H9 (cell line): ENCODE measurements at regions not wholly inside any gene's neighbourhood (a gene's known extent, or its start where the extent isn't known, plus 50 kb on each side); places are given as distances from the start of the nearest gene placed in this dataset.

Experiments
- DNase-seq: peaks from one replicate; pipeline ENCODE4 v3.0.0-alpha.2; 2017
- H2AFZ ChIP-seq: one replicate; pipeline ENCODE4 v1.6.1; 2013; ENCODE audit warnings: mild to moderate bottlenecking, low read length, control low read depth, moderate library complexity
- H2AK5ac ChIP-seq: 2 replicates; pipeline ENCODE4 v1.6.1; 2013; ENCODE audit warnings: low read length, control low read depth, mixed read lengths; ENCODE audit not compliant: insufficient read length
- H2BK120ac ChIP-seq: one replicate; pipeline ENCODE4 v1.6.1; 2013; ENCODE audit warnings: low read depth, mild to moderate bottlenecking, low read length, control low read depth, inconsistent platforms; ENCODE audit not compliant: poor library complexity, severe bottlenecking
- H2BK12ac ChIP-seq: 2 replicates; pipeline ENCODE4 v1.6.1; 2013; ENCODE audit warnings: low read length, control low read depth, mixed read lengths, low read depth; ENCODE audit not compliant: insufficient read length
- H2BK15ac ChIP-seq: 2 replicates; pipeline ENCODE4 v1.6.1; 2013; ENCODE audit warnings: low read depth, low read length, control low read depth
- H2BK20ac ChIP-seq: one replicate; pipeline ENCODE4 v1.6.1; 2013; ENCODE audit warnings: low read depth, mild to moderate bottlenecking, low read length, control low read depth, inconsistent platforms; ENCODE audit not compliant: poor library complexity, severe bottlenecking
- H2BK5ac ChIP-seq: 2 replicates; pipeline ENCODE4 v1.6.1; 2013; ENCODE audit warnings: low read length, control low read depth, mixed read lengths; ENCODE audit not compliant: insufficient read length
- H3K14ac ChIP-seq: 2 replicates; pipeline ENCODE4 v1.6.1; 2013; ENCODE audit warnings: low read length, control low read depth; ENCODE audit not compliant: insufficient read depth
- H3K18ac ChIP-seq: 2 replicates; pipeline ENCODE4 v1.6.1; 2013; ENCODE audit warnings: low read depth, mild to moderate bottlenecking, mixed read lengths, low read length, control low read depth; ENCODE audit not compliant: insufficient read length
- H3K23ac ChIP-seq: 2 replicates; pipeline ENCODE4 v1.6.1; 2013; ENCODE audit warnings: low read length, control low read depth, mixed read lengths, low read depth; ENCODE audit not compliant: insufficient read length
- H3K23me2 ChIP-seq: 2 replicates; pipeline ENCODE4 v1.6.1; 2013; ENCODE audit warnings: low read depth, mild to moderate bottlenecking, mixed read lengths, low read length, control low read depth; ENCODE audit not compliant: insufficient read length, poor library complexity, severe bottlenecking
- H3K27ac ChIP-seq: 2 replicates; pipeline ENCODE4 v1.5.1; 2013; ENCODE audit warnings: low read length, control low read depth, mixed read lengths, low read depth; ENCODE audit not compliant: insufficient read length
- H3K27me3 ChIP-seq: 2 replicates; pipeline ENCODE4 v1.6.1; 2013; ENCODE audit warnings: low read length, control low read depth, inconsistent platforms; ENCODE audit not compliant: insufficient read depth
- H3K4ac ChIP-seq: 2 replicates; pipeline ENCODE4 v1.6.1; 2013; ENCODE audit warnings: low read depth, mild to moderate bottlenecking, control low read depth, inconsistent platforms, low read length, moderate library complexity
- H3K4me1 ChIP-seq: 2 replicates; pipeline ENCODE4 v1.6.1; 2013; ENCODE audit warnings: low read length, control low read depth, inconsistent platforms; ENCODE audit not compliant: insufficient read depth
- H3K4me2 ChIP-seq: 2 replicates; pipeline ENCODE4 v1.6.1; 2013; ENCODE audit warnings: low read length, control low read depth, mixed read lengths; ENCODE audit not compliant: insufficient read length, insufficient read depth
- H3K56ac ChIP-seq: 2 replicates; pipeline ENCODE4 v1.6.1; 2013; ENCODE audit warnings: low read depth, mild to moderate bottlenecking, mixed read lengths, low read length, control low read depth; ENCODE audit not compliant: insufficient read length
- H3K79me1 ChIP-seq: 2 replicates; pipeline ENCODE4 v1.6.1; 2013; ENCODE audit warnings: low read depth, mild to moderate bottlenecking, moderate library complexity, low read length, control low read depth, inconsistent platforms; ENCODE audit not compliant: insufficient read depth, poor library complexity, severe bottlenecking
- H3K79me2 ChIP-seq: 2 replicates; pipeline ENCODE4 v1.6.1; 2013; ENCODE audit warnings: low read length, control low read depth, inconsistent platforms; ENCODE audit not compliant: insufficient read depth
- H3K9ac ChIP-seq: 2 replicates; pipeline ENCODE4 v1.6.1; 2013; ENCODE audit warnings: low read length, control low read depth, mixed read lengths; ENCODE audit not compliant: insufficient read length; ENCODE audit errors: extremely low read depth
- H3K9me3 ChIP-seq: one replicate; pipeline ENCODE4 v1.6.1; 2013; ENCODE audit warnings: low read depth, low read length, inconsistent platforms; ENCODE audit not compliant: control insufficient read depth
- H3T11ph ChIP-seq: one replicate; pipeline ENCODE4 v1.6.1; 2013; ENCODE audit warnings: mild to moderate bottlenecking, low read length, control low read depth, inconsistent platforms
- H4K20me1 ChIP-seq: one replicate; pipeline ENCODE4 v1.6.1; 2013; ENCODE audit not compliant: control insufficient read depth, insufficient read length, insufficient read depth
- H4K5ac ChIP-seq: 2 replicates; pipeline ENCODE4 v1.6.1; 2013; ENCODE audit warnings: low read depth, mild to moderate bottlenecking, mixed read lengths, low read length, control low read depth; ENCODE audit not compliant: insufficient read length
- H4K8ac ChIP-seq: replicated peaks from 2 replicates; pipeline ENCODE4 v1.6.1; 2013; ENCODE audit warnings: low read length, control low read depth, mixed read lengths, low read depth; ENCODE audit not compliant: insufficient read length
- H4K91ac ChIP-seq: 2 replicates; pipeline ENCODE4 v1.6.1; 2013; ENCODE audit warnings: low read depth, mild to moderate bottlenecking, moderate library complexity, mixed read lengths, low read length, control low read depth; ENCODE audit not compliant: insufficient read length
- H3K27ac Mint-ChIP-seq, 3 experiments: 2 replicates in 2 of 3; 3 replicates in 1 of 3; pipeline ENCODE4 v1.8.0; 2020 to 2021; ENCODE audit warnings: mixed read lengths in 3 of 3, mild to moderate bottlenecking in 1 of 3, moderate library complexity in 1 of 3
- H3K27me3 Mint-ChIP-seq: 2 replicates; pipeline ENCODE4 v1.8.0; 2021; ENCODE audit warnings: low read depth, mild to moderate bottlenecking, moderate library complexity, mixed read lengths
- H3K36me3 Mint-ChIP-seq, 3 experiments: 2 replicates in 2 of 3; 3 replicates in 1 of 3; pipeline ENCODE4 v1.8.0; 2020 to 2021; ENCODE audit warnings: low read depth in 3 of 3, mixed read lengths in 3 of 3; ENCODE audit not compliant: insufficient read depth in 1 of 3
- H3K4me1 Mint-ChIP-seq, 2 experiments: 2 replicates each; pipeline ENCODE4 v1.8.0; 2020; ENCODE audit warnings: mixed read lengths in 2 of 2
- H3K4me3 Mint-ChIP-seq, 2 experiments: 2 replicates in 1 of 2; 3 replicates in 1 of 2; pipeline ENCODE4 v1.8.0; 2020 to 2021; ENCODE audit warnings: mild to moderate bottlenecking in 2 of 2, mixed read lengths in 2 of 2, moderate library complexity in 1 of 2
- H3K9me3 Mint-ChIP-seq, 2 experiments: 2 replicates in 1 of 2; 3 replicates in 1 of 2; pipeline ENCODE4 v1.8.0; 2020; ENCODE audit warnings: mild to moderate bottlenecking in 2 of 2, mixed read lengths in 2 of 2, moderate library complexity in 1 of 2
- WGBS: extraction: QIAGEN DNeasy Blood & Tissue Kit; methylation state at CpG from one replicate; pipeline ENCODE4 v1.1.7; 2013; ENCODE audit warnings: missing lambda C conversion rate, low lambda C conversion rate, mixed read lengths; ENCODE audit not compliant: insufficient read length; ENCODE audit errors: extremely low coverage; 5-methylcytosine and 5-hydroxymethylcytosine counted together
- TF ChIP-seq, protein P1 (sequence below): fragments of 200-600 bp; sonication (generic); conservative IDR thresholded peaks from 3 replicates; pipeline ENCODE4 v1.8.0; 2021; ENCODE audit warnings: antibody characterized with exemption, mild to moderate bottlenecking

DNA sequence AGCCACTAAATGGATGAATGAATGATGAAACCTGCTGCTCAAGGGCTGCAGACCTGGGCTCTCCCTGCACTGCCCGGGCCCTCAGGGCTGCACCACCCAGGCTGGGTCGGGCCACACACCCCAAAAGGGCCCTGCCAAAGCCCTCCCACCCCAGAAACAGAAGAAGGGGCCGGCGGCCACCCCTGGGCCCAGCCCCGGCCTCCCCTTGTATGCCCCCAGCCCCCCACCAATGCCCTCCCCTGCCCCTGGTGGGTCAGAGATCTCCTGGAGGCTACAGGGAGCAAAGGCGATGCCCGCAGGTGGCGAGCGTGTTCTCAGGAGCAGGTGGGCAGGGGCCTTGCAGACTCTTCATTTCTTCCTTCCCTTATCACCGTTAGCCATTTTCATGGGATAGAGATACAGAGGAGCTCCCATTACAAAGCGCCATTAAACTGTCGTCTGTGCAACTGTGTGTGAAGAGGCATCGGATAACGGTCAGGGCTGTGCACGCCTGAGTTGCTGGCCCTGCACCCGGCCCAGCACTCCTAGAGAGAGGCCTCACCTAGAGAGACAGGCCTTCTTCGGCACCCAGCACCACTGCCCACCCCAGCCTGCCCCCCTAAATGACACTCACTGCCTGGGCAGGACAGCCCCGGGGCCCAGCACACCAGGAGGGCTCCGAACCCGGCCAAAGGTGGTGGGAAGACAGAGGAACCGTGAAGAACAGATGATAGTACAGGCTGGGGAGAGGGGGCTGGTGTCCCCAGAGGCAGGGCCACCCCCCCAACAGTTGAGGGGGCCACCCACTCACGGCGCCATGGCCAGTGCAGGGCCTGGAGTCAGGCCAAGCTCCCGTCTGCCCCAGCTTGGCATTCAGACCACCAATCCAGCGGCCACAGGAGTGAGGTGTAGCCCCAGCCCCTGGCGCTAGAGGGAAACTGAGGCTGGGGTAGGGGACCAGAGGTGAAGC lies 133.7 kb downstream of the FAM53A start:
- Histone ChIP-seq H3K79me1 (no peaks in the 10 kb centered on the region), H4K5ac (no peak overlapping the region), H3K18ac (no peak overlapping the region), H2BK120ac (no peak overlapping the region), H3K56ac (no peak overlapping the region), H2AK5ac (no peak overlapping the region), H2BK5ac (no peak overlapping the region), H3K23ac (no peak overlapping the region), H3K27me3 (no peaks in the 10 kb centered on the region), H3K79me2 (no peaks in the 10 kb centered on the region), H2AFZ (no peak overlapping the region), H3T11ph (no peak overlapping the region), H4K91ac (no peak overlapping the region), H4K20me1 (no peaks in the 10 kb centered on the region), H3K4me2 (no peak overlapping the region), H2BK15ac (no peak overlapping the region), H3K4ac (no peak overlapping the region), H4K8ac (no peak overlapping the region), H2BK12ac (no peak overlapping the region), H3K14ac (no peak overlapping the region), H3K4me1 (no peaks in the 10 kb centered on the region), H3K9ac (no peak overlapping the region), H2BK20ac (no peak overlapping the region), H3K9me3 (no peaks in the 10 kb centered on the region), H3K27ac (no peak overlapping the region), H3K23me2 (no peaks in the 10 kb centered on the region)
- Mint-ChIP-seq H3K36me3 (no peaks in the 10 kb centered on the region), H3K9me3 (no peaks in the 10 kb centered on the region), H3K27me3 (peaks cover 19% of the 10 kb centered on the region), H3K27ac (no peak overlapping the region), H3K4me1 (peaks cover 2 to 6% of the 10 kb centered on the region in 2 experiments; a peak in 3 of 4 replicates), H3K4me3 (no peak overlapping the region)
- WGBS: no CpG with 5 or more reads among the region's 26 CpGs
- DNase-seq: no peak
- TF ChIP-seq, protein P1, sequence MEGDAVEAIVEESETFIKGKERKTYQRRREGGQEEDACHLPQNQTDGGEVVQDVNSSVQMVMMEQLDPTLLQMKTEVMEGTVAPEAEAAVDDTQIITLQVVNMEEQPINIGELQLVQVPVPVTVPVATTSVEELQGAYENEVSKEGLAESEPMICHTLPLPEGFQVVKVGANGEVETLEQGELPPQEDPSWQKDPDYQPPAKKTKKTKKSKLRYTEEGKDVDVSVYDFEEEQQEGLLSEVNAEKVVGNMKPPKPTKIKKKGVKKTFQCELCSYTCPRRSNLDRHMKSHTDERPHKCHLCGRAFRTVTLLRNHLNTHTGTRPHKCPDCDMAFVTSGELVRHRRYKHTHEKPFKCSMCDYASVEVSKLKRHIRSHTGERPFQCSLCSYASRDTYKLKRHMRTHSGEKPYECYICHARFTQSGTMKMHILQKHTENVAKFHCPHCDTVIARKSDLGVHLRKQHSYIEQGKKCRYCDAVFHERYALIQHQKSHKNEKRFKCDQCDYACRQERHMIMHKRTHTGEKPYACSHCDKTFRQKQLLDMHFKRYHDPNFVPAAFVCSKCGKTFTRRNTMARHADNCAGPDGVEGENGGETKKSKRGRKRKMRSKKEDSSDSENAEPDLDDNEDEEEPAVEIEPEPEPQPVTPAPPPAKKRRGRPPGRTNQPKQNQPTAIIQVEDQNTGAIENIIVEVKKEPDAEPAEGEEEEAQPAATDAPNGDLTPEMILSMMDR: no peak
